ENCODE measurements at regions not wholly inside any gene's neighbourhood (a gene's known extent, or its start where the extent isn't known, plus 50 kb on each side); places are given as distances from the start of the nearest gene placed in this dataset.

GRCh38 chr12:114735680-114736374 is 51.9 kb upstream of the TBX3 start:
- Histone ChIP-seq H3K27me3 (ENCODE audit: insufficient read depth, low read length) (no peaks in the 10 kb centered on the region), H3K9ac (ENCODE audit: low read length) (no peak overlapping the region), H3K79me2 (ENCODE audit: insufficient read depth, low read length) (no peaks in the 10 kb centered on the region), H3K4me1 (ENCODE audit: control insufficient read depth in 1 of 2, insufficient read depth in 2 of 2, low read length in 2 of 2) (peaks cover 0 to 5% of the 10 kb centered on the region in 2 experiments; a peak in 2 of 4 replicates), H3K4me2 (ENCODE audit: low read length) (no peak overlapping the region), H3K9me2 (ENCODE audit: insufficient read depth) (no peaks in the 10 kb centered on the region), H3K9me3 (ENCODE audit: control insufficient read depth in 1 of 2, insufficient read depth in 1 of 2, low read depth in 1 of 2, low read length in 2 of 2) (no peaks in the 10 kb centered on the region), H3K4me3 (replicated peaks in 1 of 2; ENCODE audit: low read depth in 1 of 2, low read length in 2 of 2) (no peak overlapping the region), H2AFZ (ENCODE audit: low read depth, low read length, poor library complexity, severe bottlenecking) (no peak overlapping the region), H3K36me3 (ENCODE audit: control insufficient read depth in 1 of 2, insufficient read depth in 2 of 2, low read length in 2 of 2) (no peaks in the 10 kb centered on the region), H4K20me1 (ENCODE audit: insufficient read depth) (no peaks in the 10 kb centered on the region), H3K27ac (ENCODE audit: low read depth, low read length) (no peak overlapping the region)
- no TSS peak for BruUV-seq (replicated peaks)
- RAD21 ChIA-PET (ENCODE audit: low non-redundant PET in 1 of 2, low total read pairs in 2 of 2, uncharacterized antibody in 2 of 2, unreplicated experiment in 2 of 2): no interaction called here
- ATAC-seq (no peak), DNase-seq (ENCODE audit: low read depth, low spot score) (no peak)
- POLR2A ChIA-PET: no interaction called here
- TF ChIP-seq YY1 (IDR thresholded peaks at IDR 0.05; ENCODE audit: extremely low read depth, insufficient replicate concordance, low read depth, low read length) (no peak), ZNF274 (IDR thresholded peaks at IDR 0.05; ENCODE audit: low read depth, low read length) (no peak), CBX3 (IDR thresholded peaks at IDR 0.05; ENCODE audit: low read depth) (no peak), ZFX (IDR thresholded peaks at IDR 0.05) (no peak), JUND (IDR thresholded peaks at IDR 0.05) (no peak), RAD21 (IDR thresholded peaks at IDR 0.05; ENCODE audit: low read depth) (no peak), CEBPB (IDR thresholded peaks at IDR 0.05; ENCODE audit: low read depth) (no peak), SP1 (IDR thresholded peaks at IDR 0.05; ENCODE audit: low read depth) (no peak), POLR2A (IDR thresholded peaks at IDR 0.05; ENCODE audit: borderline replicate concordance, extremely low read depth, insufficient read depth, insufficient read length) (no peak), ATF3 (IDR thresholded peaks at IDR 0.05) (no peak), ELF1 (IDR thresholded peaks at IDR 0.05; ENCODE audit: borderline replicate concordance, low read depth) (no peak), REST (IDR thresholded peaks at IDR 0.05; ENCODE audit: low read depth) (no peak), EZH2 (IDR thresholded peaks at IDR 0.05) (no peak), SRF (IDR thresholded peaks at IDR 0.05; ENCODE audit: low read depth) (no peak), CTCF (IDR thresholded peaks at IDR 0.05 in 2 of 3, conservative IDR thresholded peaks at IDR 0.05 in 1 of 3; ENCODE audit: borderline replicate concordance in 1 of 3, insufficient read depth in 1 of 3, low read depth in 2 of 3, low read length in 2 of 3) (no peak), MAX (IDR thresholded peaks at IDR 0.05) (no peak), ZBTB33 (IDR thresholded peaks at IDR 0.05; ENCODE audit: extremely low read depth, insufficient replicate concordance, low read length) (no peak)
- intact Hi-C loops (cut with micrococcal nuclease): no loop called here
- CTCF ChIA-PET: interaction anchor here (0.6 kb wide), 1 partner anchor 41 kb away, joined by 5 read pairs; no protein-coding TSS in a partner anchor

All from HCT116 (cell line).